HG03159 (cell line): ENCODE measurements at regions not wholly inside any gene's neighbourhood (a gene's known extent, or its start where the extent isn't known, plus 50 kb on each side); places are given as distances from the start of the nearest gene placed in this dataset.

Experiments used
- ATAC-seq: cut with Tn5 transposase; IDR thresholded peaks from one replicate; pipeline ENCODE4 v1.9.1; 2021; ENCODE audit warnings: mild to moderate bottlenecking, moderate library complexity; ENCODE audit not compliant: unreplicated experiment

GRCh38 chr5:67537439-67538148, 341.0 kb upstream of the CD180 start:
- ATAC-seq = no peak

- ATAC-seq = no peak
Measured at GRCh38 chr5:67536866-67537265, 340.3 kb upstream of the CD180 start.

GRCh38 chr5:67530609-67531255, 334.1 kb upstream of the CD180 start:
- ATAC-seq = no peak

GRCh38 chr5:67528953-67529352, 332.4 kb upstream of the CD180 start:
- ATAC-seq = no peak

GRCh38 chr5:67526793-67527192, 330.2 kb upstream of the CD180 start:
- ATAC-seq = no peak

GRCh38 chr5:67520161-67520908, 323.7 kb upstream of the CD180 start:
- ATAC-seq = no peak

GRCh38 chr5:67518227-67518626, 321.6 kb upstream of the CD180 start:
- no peak for ATAC-seq

GRCh38 chr5:67516948-67517565, 320.5 kb upstream of the CD180 start:
- ATAC-seq = no peak

GRCh38 chr5:67515762-67516161, 319.2 kb upstream of the CD180 start:
- no peak for ATAC-seq

GRCh38 chr5:67515020-67515689, 318.6 kb upstream of the CD180 start:
- ATAC-seq = no peak

- ATAC-seq = no peak
Measured at GRCh38 chr5:67512758-67513157, 316.2 kb upstream of the CD180 start.

- no peak for ATAC-seq
Measured at GRCh38 chr5:67511911-67512310, 315.3 kb upstream of the CD180 start.

- no peak for ATAC-seq
Measured at GRCh38 chr5:67510204-67510603, 313.6 kb upstream of the CD180 start.

GRCh38 chr5:67509402-67510186, 313.0 kb upstream of the CD180 start:
- no peak for ATAC-seq

GRCh38 chr5:67506241-67506640, 309.6 kb upstream of the CD180 start:
- no peak for ATAC-seq

GRCh38 chr5:67502951-67503350, 306.4 kb upstream of the CD180 start:
- ATAC-seq = no peak

GRCh38 chr5:67496051-67496450, 299.5 kb upstream of the CD180 start:
- ATAC-seq = no peak

GRCh38 chr5:67495072-67495471, 298.5 kb upstream of the CD180 start:
- ATAC-seq = no peak

GRCh38 chr5:67494186-67494855, 297.7 kb upstream of the CD180 start:
- ATAC-seq = no peak

GRCh38 chr5:67493676-67494075, 297.1 kb upstream of the CD180 start:
- no peak for ATAC-seq
